SK-N-MC (cell line): ENCODE measurements at regions not wholly inside any gene's neighbourhood (a gene's known extent, or its start where the extent isn't known, plus 50 kb on each side); places are given as distances from the start of the nearest gene placed in this dataset.

Source experiments
- EZH2 ChIP-seq: fragments of 200-600 bp; sonication (generic); IDR thresholded peaks from one replicate; pipeline ENCODE4 v1.6.1; 2017; ENCODE audit warnings: antibody characterized with exemption
- POLR2AphosphoS5 ChIP-seq: IDR thresholded peaks from 2 replicates; pipeline ENCODE4 v1.6.1; 2012; ENCODE audit warnings: mild to moderate bottlenecking, low read depth, low read length, borderline replicate concordance

DNA sequence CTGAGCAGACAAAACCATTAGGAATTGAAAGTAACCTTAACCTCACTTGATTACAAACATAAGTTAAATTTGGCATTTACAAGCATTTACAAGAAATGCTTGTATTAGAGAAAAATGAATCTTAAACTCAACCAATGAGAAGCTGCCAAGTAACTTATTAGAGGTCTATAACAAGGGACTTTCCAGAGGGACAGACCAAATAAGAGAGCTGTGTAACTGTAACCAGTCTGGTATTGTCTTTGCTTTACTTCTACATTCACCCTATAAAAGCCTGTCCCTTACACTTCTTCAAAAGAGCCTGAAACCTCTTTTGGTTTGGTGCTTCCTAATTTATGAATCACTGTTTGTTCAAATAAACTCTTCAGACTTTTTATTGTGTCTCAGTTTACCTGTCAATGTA lies 450.0 kb upstream of the FAR2 start:
- TF ChIP-seq POLR2AphosphoS5 (no peak), EZH2 (no peak)
